GM12878 (cell line): ENCODE measurements at regions not wholly inside any gene's neighbourhood (a gene's known extent, or its start where the extent isn't known, plus 50 kb on each side); places are given as distances from the start of the nearest gene placed in this dataset.

Experiments
- ATAC-seq: fragments of 200-7000 bp; cut with Tn5 transposase; 3 replicates; pipeline ENCODE4 v1.9.1; 2020; ENCODE audit warnings: mild to moderate bottlenecking, moderate library complexity
- BruUV-seq: library from RNA; stranded (reverse); fragments of 400-500 nt; replicated peaks from 2 replicates; lab custom pipeline; 2021; lab: Mats Ljungman, UMichigan
- CTCF ChIA-PET: fragments of 300-600 bp; sonication (Branson Sonifier 250); formaldehyde crosslinking; extraction: SDS; loops from one replicate; lab custom pipeline; 2021; ENCODE audit warnings: inconsistent platforms; lab: Yijun Ruan, JAX
- POLR2A ChIA-PET: fragments of 350-600 bp; formaldehyde crosslinking; extraction: SDS; loops from one replicate; lab custom pipeline; 2021; ENCODE audit warnings: inconsistent platforms; lab: Charles Lee
- RAD21 ChIA-PET: fragments of 300-600 bp; sonication (Branson Sonifier 250); formaldehyde crosslinking; loops from one replicate; lab custom pipeline; 2023; ENCODE audit warnings: antibody characterized with exemption; ENCODE audit not compliant: unreplicated experiment; lab: Charles Lee
- SMC1A ChIA-PET: fragments of 300-600 bp; sonication (Branson Sonifier 250); formaldehyde crosslinking; loops from one replicate; lab custom pipeline; 2023; ENCODE audit not compliant: unreplicated experiment, uncharacterized antibody; lab: Charles Lee
- DNase-seq: peaks from one replicate; pipeline ENCODE4 v3.0.0-alpha.2; 2011; ENCODE audit warnings: low read depth, low spot score
- FAIRE-seq: peaks from 3 replicates; lab custom pipeline; 2011; peaks lifted over from hg19 to GRCh38; lab: Jason Lieb, UNC
- H2AFZ ChIP-seq: 2 replicates; pipeline ENCODE4 v1.6.0; 2011; ENCODE audit warnings: low read depth, low read length, control low read depth; ENCODE audit not compliant: control insufficient read depth
- H3K27ac ChIP-seq: 2 replicates; pipeline ENCODE4 v1.5.1; 2011; ENCODE audit warnings: control low read depth; ENCODE audit not compliant: control insufficient read depth, insufficient read depth
- H3K27me3 ChIP-seq, 2 experiments: replicated peaks in 1 of 2; 2 replicates each; pipeline versions ENCODE4 v1.6.0 to v1.6.1; 2011; ENCODE audit warnings: low read length in 1 of 2; ENCODE audit not compliant: control insufficient read depth in 2 of 2, insufficient read depth in 2 of 2
- H3K36me3 ChIP-seq, 2 experiments: 2 replicates each; pipeline ENCODE4 v1.5.1; 2011; ENCODE audit warnings: low read length in 1 of 2; ENCODE audit not compliant: control insufficient read depth in 2 of 2, insufficient read depth in 2 of 2
- H3K4me1 ChIP-seq: 2 replicates; pipeline ENCODE4 v1.6.1; 2011; ENCODE audit warnings: mild to moderate bottlenecking, low read length, moderate library complexity, mixed read lengths; ENCODE audit not compliant: control insufficient read depth, insufficient read depth
- H3K4me2 ChIP-seq: 2 replicates; pipeline ENCODE4 v1.6.0; 2011; ENCODE audit warnings: control low read depth; ENCODE audit not compliant: control insufficient read depth, insufficient read depth
- H3K4me3 ChIP-seq: fragments of 200-600 bp; sonication (generic); 2 replicates; pipeline ENCODE4 v1.5.1; 2016
- H3K79me2 ChIP-seq: 2 replicates; pipeline ENCODE4 v1.6.0; 2011; ENCODE audit warnings: low read length; ENCODE audit not compliant: control insufficient read depth, insufficient read depth
- H3K9ac ChIP-seq: 2 replicates; pipeline ENCODE4 v1.8.0; 2011; ENCODE audit warnings: low read length, control low read depth, mixed read lengths; ENCODE audit not compliant: control insufficient read depth, insufficient read depth
- H3K9me3 ChIP-seq: replicated peaks from 3 replicates; pipeline ENCODE4 v1.5.1; 2011; ENCODE audit warnings: mild to moderate bottlenecking, low read length; ENCODE audit not compliant: control insufficient read depth, insufficient read depth
- H4K20me1 ChIP-seq: 2 replicates; pipeline ENCODE4 v1.6.0; 2011; ENCODE audit not compliant: control insufficient read depth, insufficient read depth
- ETV6 ChIP-seq, 2 experiments: fragments of 450-650 bp in 1 of 2; IDR thresholded peaks in 1 of 2; conservative IDR thresholded peaks in 1 of 2; 2 replicates each; pipeline ENCODE4 v1.6.1; 2014; ENCODE audit warnings: antibody characterized with exemption in 1 of 2, borderline replicate concordance in 1 of 2, low read depth in 1 of 2, mild to moderate bottlenecking in 1 of 2, moderate library complexity in 1 of 2
- FOS ChIP-seq: IDR thresholded peaks from 3 replicates; pipeline ENCODE4 v1.6.1; 2011; ENCODE audit warnings: borderline replicate concordance; ENCODE audit not compliant: insufficient read length; ENCODE audit errors: extremely low read depth
- HCFC1 ChIP-seq: fragments of 150-350 bp; IDR thresholded peaks from 2 replicates; pipeline ENCODE4 v1.6.1; 2014; ENCODE audit warnings: low read length
- MAX ChIP-seq: IDR thresholded peaks from 2 replicates; pipeline ENCODE4 v1.6.1; 2012; ENCODE audit warnings: low read depth, low read length, improper control_type of control experiment
- PML ChIP-seq: IDR thresholded peaks from 2 replicates; pipeline ENCODE4 v1.6.1; 2012; ENCODE audit warnings: low read length, inconsistent platforms
- RAD51 ChIP-seq: fragments of 450-650 bp; IDR thresholded peaks from 2 replicates; pipeline ENCODE4 v1.6.1; 2016; ENCODE audit warnings: moderate library complexity, mild to moderate bottlenecking, inconsistent platforms
- SMAD1 ChIP-seq: fragments of 450-650 bp; IDR thresholded peaks from 2 replicates; pipeline ENCODE4 v1.6.1; 2018; ENCODE audit warnings: mild to moderate bottlenecking, low read depth; ENCODE audit not compliant: partially characterized antibody
- SUZ12 ChIP-seq: fragments of 200-600 bp; sonication (generic); IDR thresholded peaks from one replicate; pipeline ENCODE4 v1.6.1; 2018; ENCODE audit warnings: antibody characterized with exemption, mild to moderate bottlenecking; ENCODE audit not compliant: unreplicated experiment
- ZSCAN29 ChIP-seq: fragments of 450-650 bp; IDR thresholded peaks from 2 replicates; pipeline ENCODE4 v1.6.1; 2017; ENCODE audit warnings: mild to moderate bottlenecking, moderate library complexity
- WGBS: methylation state at CpG from one replicate; pipeline ENCODE4 v1.1.6; 2016; ENCODE audit warnings: low lambda C conversion rate; ENCODE audit not compliant: insufficient replicate concordance, insufficient coverage; ENCODE audit errors: missing lambda C conversion rate; 5-methylcytosine and 5-hydroxymethylcytosine counted together
- in situ Hi-C: fragments of 300-500 bp; cut with MboI; formaldehyde crosslinking; loops from 9 replicates; pipeline ENCODE4 v1.14.3; 2018; ENCODE audit warnings: mixed read lengths
- intact Hi-C: fragments of 100-400 bp; cut with micrococcal nuclease; formaldehyde crosslinking; loops from one replicate; pipeline ENCODE4 v1.14.2; 2022; ENCODE audit not compliant: unreplicated experiment
- TF ChIP-seq, protein P1 (sequence below): fragments of 450-650 bp; IDR thresholded peaks from 2 replicates; pipeline ENCODE4 v1.6.1; 2016; ENCODE audit warnings: mild to moderate bottlenecking
- TF ChIP-seq, protein P2 (sequence below): fragments of 450-650 bp; IDR thresholded peaks from 2 replicates; pipeline ENCODE4 v1.6.1; 2016; ENCODE audit warnings: mild to moderate bottlenecking

DNA sequence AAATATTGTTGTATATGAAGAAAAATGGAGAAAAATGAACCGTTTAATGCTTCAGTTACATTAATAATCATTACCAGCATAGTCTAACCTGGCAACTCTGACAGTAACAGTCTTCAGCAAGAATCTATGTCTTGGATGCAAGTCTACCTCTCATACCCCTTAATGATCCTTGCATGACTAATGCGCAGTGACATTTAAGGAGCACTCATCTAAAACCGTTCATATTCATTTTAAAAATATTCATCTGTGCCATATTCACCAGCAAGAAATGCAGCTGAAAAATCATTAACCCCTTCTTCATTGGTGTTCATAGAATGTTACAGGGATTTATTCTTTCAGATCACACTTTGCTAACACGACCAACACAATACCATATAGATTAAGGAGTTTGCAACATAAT is 227.2 kb upstream of the ASCC3 start:
- no peaks in the 10 kb centered on the region for H4K20me1 ChIP-seq
- TF ChIP-seq ETV6 (conservative IDR thresholded peaks at IDR 0.05 in 1 of 2, IDR thresholded peaks at IDR 0.05 in 1 of 2; ENCODE audit: borderline replicate concordance in 1 of 2, low read depth in 1 of 2) = no peak
- TF ChIP-seq, protein P1, sequence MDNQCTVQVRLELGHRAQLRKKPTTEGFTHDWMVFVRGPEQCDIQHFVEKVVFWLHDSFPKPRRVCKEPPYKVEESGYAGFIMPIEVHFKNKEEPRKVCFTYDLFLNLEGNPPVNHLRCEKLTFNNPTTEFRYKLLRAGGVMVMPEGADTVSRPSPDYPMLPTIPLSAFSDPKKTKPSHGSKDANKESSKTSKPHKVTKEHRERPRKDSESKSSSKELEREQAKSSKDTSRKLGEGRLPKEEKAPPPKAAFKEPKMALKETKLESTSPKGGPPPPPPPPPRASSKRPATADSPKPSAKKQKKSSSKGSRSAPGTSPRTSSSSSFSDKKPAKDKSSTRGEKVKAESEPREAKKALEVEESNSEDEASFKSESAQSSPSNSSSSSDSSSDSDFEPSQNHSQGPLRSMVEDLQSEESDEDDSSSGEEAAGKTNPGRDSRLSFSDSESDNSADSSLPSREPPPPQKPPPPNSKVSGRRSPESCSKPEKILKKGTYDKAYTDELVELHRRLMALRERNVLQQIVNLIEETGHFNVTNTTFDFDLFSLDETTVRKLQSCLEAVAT = no peak
- H3K9ac ChIP-seq = no peak overlapping the region
- H3K4me2 ChIP-seq = no peak overlapping the region
- H3K9me3 ChIP-seq = no peaks in the 10 kb centered on the region
- ChIA-PET POLR2A (no interaction called here), SMC1A (no interaction called here), CTCF (no interaction called here), RAD21 (no interaction called here)
- WGBS = 14% methylated on average over 4 of the region's 4 CpGs
- in situ Hi-C loops = no loop called here
- H3K4me3 ChIP-seq = no peak overlapping the region
- H3K27ac ChIP-seq = no peak overlapping the region
- DNase-seq (no peak), FAIRE-seq (no peak), ATAC-seq (no peak)
- intact Hi-C loops = no loop called here
- no peak overlapping the region for H2AFZ ChIP-seq
- no peaks in the 10 kb centered on the region for H3K79me2 ChIP-seq
- H3K27me3 ChIP-seq = no peaks in the 10 kb centered on the region
- no peaks in the 10 kb centered on the region for H3K36me3 ChIP-seq
- no TSS peak for BruUV-seq
- H3K4me1 ChIP-seq = no peaks in the 10 kb centered on the region

GRCh38 chr6:101110814-101111213 is 229.7 kb upstream of the ASCC3 start:
- no peaks in the 10 kb centered on the region for H4K20me1 ChIP-seq
- no peaks in the 10 kb centered on the region for H3K36me3 ChIP-seq
- FAIRE-seq = no peak
- intact Hi-C loops (no loop called here), in situ Hi-C loops (no loop called here)
- H3K9me3 ChIP-seq = no peaks in the 10 kb centered on the region
- H3K79me2 ChIP-seq = no peaks in the 10 kb centered on the region
- H3K27ac ChIP-seq = no peak overlapping the region
- 0% methylated on average over 1 of the region's 1 CpG for WGBS
- no peak overlapping the region for H3K4me2 ChIP-seq
- no peak for DNase-seq
- BruUV-seq = no TSS peak
- ChIA-PET RAD21 (no interaction called here), CTCF (interaction anchor here (0.7 kb wide), 1 partner anchor 250 kb away, joined by 3 read pairs; no protein-coding TSS in a partner anchor), SMC1A (interaction anchor here (1.1 to 1.3 kb wide), 2 partner anchors 31 to 115 kb away, joined by 3 read pairs; no protein-coding TSS in a partner anchor), POLR2A (interaction anchor here (0.6 kb wide), 1 partner anchor 338 kb away, joined by 3 read pairs; no protein-coding TSS in a partner anchor)
- H2AFZ ChIP-seq = no peak overlapping the region
- no peak overlapping the region for H3K9ac ChIP-seq
- no peak overlapping the region for H3K4me3 ChIP-seq
- ATAC-seq = no peak
- H3K4me1 ChIP-seq = no peaks in the 10 kb centered on the region
- no peaks in the 10 kb centered on the region for H3K27me3 ChIP-seq
- TF ChIP-seq RAD51 (no peak), MAX (no peak), SMAD1 (no peak), FOS (no peak), HCFC1 (no peak), PML (no peak), SUZ12 (no peak), ZSCAN29 (no peak)
- TF ChIP-seq, protein P2, sequence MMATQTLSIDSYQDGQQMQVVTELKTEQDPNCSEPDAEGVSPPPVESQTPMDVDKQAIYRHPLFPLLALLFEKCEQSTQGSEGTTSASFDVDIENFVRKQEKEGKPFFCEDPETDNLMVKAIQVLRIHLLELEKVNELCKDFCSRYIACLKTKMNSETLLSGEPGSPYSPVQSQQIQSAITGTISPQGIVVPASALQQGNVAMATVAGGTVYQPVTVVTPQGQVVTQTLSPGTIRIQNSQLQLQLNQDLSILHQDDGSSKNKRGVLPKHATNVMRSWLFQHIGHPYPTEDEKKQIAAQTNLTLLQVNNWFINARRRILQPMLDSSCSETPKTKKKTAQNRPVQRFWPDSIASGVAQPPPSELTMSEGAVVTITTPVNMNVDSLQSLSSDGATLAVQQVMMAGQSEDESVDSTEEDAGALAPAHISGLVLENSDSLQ = no peak
